Loucy (cell line): ENCODE measurements at regions not wholly inside any gene's neighbourhood (a gene's known extent, or its start where the extent isn't known, plus 50 kb on each side); places are given as distances from the start of the nearest gene placed in this dataset.

Experiments used
- EZH2phosphoT487 ChIP-seq: fragments of 200-600 bp; IDR thresholded peaks from 2 replicates; pipeline ENCODE4 v1.6.1; 2018; ENCODE audit warnings: antibody characterized with exemption, mild to moderate bottlenecking, moderate library complexity, borderline replicate concordance
- TF ChIP-seq, protein P1 (sequence below): fragments of 200-600 bp; sonication (generic); conservative IDR thresholded peaks from 2 replicates; pipeline ENCODE4 v1.5.1; 2014; ENCODE audit warnings: mild to moderate bottlenecking, antibody characterized with exemption, low read length

DNA sequence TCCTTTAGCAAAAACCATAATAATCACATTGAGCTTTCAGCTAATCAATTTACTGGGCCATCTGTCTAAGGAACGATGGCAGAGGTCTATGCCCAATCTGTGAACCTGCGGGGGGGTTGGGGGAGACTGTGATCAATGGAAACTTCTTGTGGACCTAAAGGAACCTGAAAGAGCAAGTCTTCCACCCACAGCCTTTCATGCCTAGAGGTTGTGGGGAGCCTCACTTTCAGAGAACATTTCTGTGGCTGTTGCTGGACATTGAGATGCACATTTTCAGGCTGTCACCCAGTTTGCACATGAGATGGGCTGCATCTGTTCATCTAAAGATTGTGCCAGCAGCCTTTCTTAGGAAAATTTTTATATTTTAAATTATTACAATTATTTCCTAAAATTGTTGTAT lies 310.0 kb upstream of the SPTLC3 start:
- TF ChIP-seq, protein P1, sequence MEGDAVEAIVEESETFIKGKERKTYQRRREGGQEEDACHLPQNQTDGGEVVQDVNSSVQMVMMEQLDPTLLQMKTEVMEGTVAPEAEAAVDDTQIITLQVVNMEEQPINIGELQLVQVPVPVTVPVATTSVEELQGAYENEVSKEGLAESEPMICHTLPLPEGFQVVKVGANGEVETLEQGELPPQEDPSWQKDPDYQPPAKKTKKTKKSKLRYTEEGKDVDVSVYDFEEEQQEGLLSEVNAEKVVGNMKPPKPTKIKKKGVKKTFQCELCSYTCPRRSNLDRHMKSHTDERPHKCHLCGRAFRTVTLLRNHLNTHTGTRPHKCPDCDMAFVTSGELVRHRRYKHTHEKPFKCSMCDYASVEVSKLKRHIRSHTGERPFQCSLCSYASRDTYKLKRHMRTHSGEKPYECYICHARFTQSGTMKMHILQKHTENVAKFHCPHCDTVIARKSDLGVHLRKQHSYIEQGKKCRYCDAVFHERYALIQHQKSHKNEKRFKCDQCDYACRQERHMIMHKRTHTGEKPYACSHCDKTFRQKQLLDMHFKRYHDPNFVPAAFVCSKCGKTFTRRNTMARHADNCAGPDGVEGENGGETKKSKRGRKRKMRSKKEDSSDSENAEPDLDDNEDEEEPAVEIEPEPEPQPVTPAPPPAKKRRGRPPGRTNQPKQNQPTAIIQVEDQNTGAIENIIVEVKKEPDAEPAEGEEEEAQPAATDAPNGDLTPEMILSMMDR: no peak
- TF ChIP-seq EZH2phosphoT487: no peak
